ENCODE measurements at regions not wholly inside any gene's neighbourhood (a gene's known extent, or its start where the extent isn't known, plus 50 kb on each side); places are given as distances from the start of the nearest gene placed in this dataset.

GRCh38 chr3:102980355-102980696 lies 545.5 kb downstream of the ZPLD1 start:
- intact Hi-C loops (cut with DNase I), result no loop called here
- Histone ChIP-seq H3K27me3 (no peaks in the 10 kb centered on the region), H3K27ac (no peak overlapping the region), H3K4me1 (no peaks in the 10 kb centered on the region), H3K9me3 (no peaks in the 10 kb centered on the region), H3K36me3 (no peaks in the 10 kb centered on the region), H3K4me3 (no peak overlapping the region)
- no peak for DNase-seq
- no peak for ATAC-seq
- TF ChIP-seq CTCF (IDR thresholded peaks at IDR 0.05), result no peak

GRCh38 chr3:103002425-103003176 lies 567.8 kb downstream of the ZPLD1 start:
- Histone ChIP-seq H3K4me1 (no peaks in the 10 kb centered on the region), H3K36me3 (no peaks in the 10 kb centered on the region), H3K27me3 (no peaks in the 10 kb centered on the region), H3K4me3 (no peak overlapping the region), H3K9me3 (no peaks in the 10 kb centered on the region), H3K27ac (no peak overlapping the region)
- intact Hi-C loops (cut with DNase I), result no loop called here
- no peak for TF ChIP-seq CTCF (IDR thresholded peaks at IDR 0.05)
- no peak for ATAC-seq
- DNase-seq, result no peak

- intact Hi-C loops (cut with DNase I), result no loop called here
- no peaks in the 10 kb centered on the region for H3K9me3 ChIP-seq
- H3K4me1 ChIP-seq, result no peaks in the 10 kb centered on the region
- ATAC-seq (no peak), DNase-seq (no peak)
- no peak for TF ChIP-seq CTCF (IDR thresholded peaks at IDR 0.05)
- no peaks in the 10 kb centered on the region for H3K36me3 ChIP-seq
- H3K27ac ChIP-seq, result no peak overlapping the region
- no peaks in the 10 kb centered on the region for H3K27me3 ChIP-seq
- H3K4me3 ChIP-seq, result no peak overlapping the region
Measured at GRCh38 chr3:103006526-103007183, 571.8 kb downstream of the ZPLD1 start.

- ATAC-seq (no peak), DNase-seq (no peak)
- intact Hi-C loops (cut with DNase I), result no loop called here
- TF ChIP-seq CTCF (IDR thresholded peaks at IDR 0.05), result no peak
- Histone ChIP-seq H3K4me1 (no peaks in the 10 kb centered on the region), H3K9me3 (no peaks in the 10 kb centered on the region), H3K4me3 (no peak overlapping the region), H3K27me3 (no peaks in the 10 kb centered on the region), H3K36me3 (no peaks in the 10 kb centered on the region), H3K27ac (no peak overlapping the region)
Measured at GRCh38 chr3:103009609-103010008, 574.8 kb downstream of the ZPLD1 start.

- no peak for DNase-seq
- Histone ChIP-seq H3K36me3 (no peaks in the 10 kb centered on the region), H3K27me3 (no peaks in the 10 kb centered on the region), H3K4me3 (no peak overlapping the region), H3K4me1 (no peaks in the 10 kb centered on the region), H3K9me3 (no peaks in the 10 kb centered on the region), H3K27ac (no peak overlapping the region)
- intact Hi-C loops (cut with DNase I), result no loop called here
- no peak for ATAC-seq
- TF ChIP-seq CTCF (IDR thresholded peaks at IDR 0.05), result no peak
Measured at GRCh38 chr3:103025880-103026279, 591.1 kb downstream of the ZPLD1 start.

All from upper lobe of right lung (tissue), 1 donor.